KMS-11 (cell line): ENCODE measurements at regions not wholly inside any gene's neighbourhood (a gene's known extent, or its start where the extent isn't known, plus 50 kb on each side); places are given as distances from the start of the nearest gene placed in this dataset.

ENCODE experiments used
- H2AFZ ChIP-seq: fragments of 200-600 bp; sonication (generic); 2 replicates; pipeline ENCODE4 v1.6.1; 2016; ENCODE audit warnings: antibody characterized with exemption, mixed run types, low read depth
- H3K27ac ChIP-seq: fragments of 200-600 bp; sonication (generic); 2 replicates; pipeline ENCODE4 v1.6.1; 2016; ENCODE audit warnings: mild to moderate bottlenecking, mixed run types
- H3K27me3 ChIP-seq: fragments of 200-600 bp; sonication (generic); 2 replicates; pipeline ENCODE4 v1.6.1; 2017; ENCODE audit warnings: mild to moderate bottlenecking, low read depth, mixed run types, moderate library complexity; ENCODE audit not compliant: insufficient read depth
- H3K36me3 ChIP-seq: fragments of 200-600 bp; sonication (generic); 2 replicates; pipeline ENCODE4 v1.6.1; 2017; ENCODE audit warnings: mild to moderate bottlenecking, mixed run types; ENCODE audit not compliant: insufficient read depth
- H3K4me1 ChIP-seq: fragments of 200-600 bp; sonication (generic); 2 replicates; pipeline ENCODE4 v1.6.1; 2016; ENCODE audit warnings: mild to moderate bottlenecking, low read depth, mixed run types; ENCODE audit not compliant: poor library complexity, severe bottlenecking
- H3K4me2 ChIP-seq: fragments of 200-600 bp; sonication (generic); 2 replicates; pipeline ENCODE4 v1.7.0; 2016; ENCODE audit warnings: mild to moderate bottlenecking, mixed run types
- H3K4me3 ChIP-seq: fragments of 200-600 bp; sonication (generic); IDR thresholded peaks from 2 replicates; pipeline ENCODE4 v1.6.1; 2017; ENCODE audit warnings: low read depth, low read length, mixed read lengths; ENCODE audit not compliant: insufficient read depth
- H3K79me2 ChIP-seq: fragments of 200-600 bp; sonication (generic); 2 replicates; pipeline ENCODE4 v1.6.1; 2016; ENCODE audit warnings: low read depth, mixed run types; ENCODE audit not compliant: insufficient read depth
- H3K9ac ChIP-seq: fragments of 200-600 bp; sonication (generic); 2 replicates; pipeline ENCODE4 v1.6.1; 2016; ENCODE audit warnings: mild to moderate bottlenecking, mixed run types
- H4K20me1 ChIP-seq: fragments of 200-600 bp; sonication (generic); 2 replicates; pipeline ENCODE4 v1.6.1; 2016; ENCODE audit warnings: mild to moderate bottlenecking, mixed run types; ENCODE audit not compliant: insufficient read depth
- CTCF ChIP-seq: fragments of 200-600 bp; sonication (generic); conservative IDR thresholded peaks from 2 replicates; pipeline ENCODE4 v1.6.1; 2017; ENCODE audit warnings: low read depth, mild to moderate bottlenecking, antibody characterized with exemption, low read length, moderate library complexity, mixed read lengths

- no peak overlapping the region for H3K4me2 ChIP-seq
- no peak for TF ChIP-seq CTCF
- H3K36me3 ChIP-seq = no peaks in the 10 kb centered on the region
- H3K27me3 ChIP-seq = no peaks in the 10 kb centered on the region
- H3K79me2 ChIP-seq = no peaks in the 10 kb centered on the region
- H3K4me1 ChIP-seq = no peaks in the 10 kb centered on the region
- no peak overlapping the region for H3K27ac ChIP-seq
- no peak overlapping the region for H3K4me3 ChIP-seq
- H2AFZ ChIP-seq = no peak overlapping the region
- no peak overlapping the region for H3K9ac ChIP-seq
- H4K20me1 ChIP-seq = no peaks in the 10 kb centered on the region
These were observed 1153.0 kb upstream of the INTU start for GRCh38 chr4:126479709-126480108.

- no peak overlapping the region for H3K9ac ChIP-seq
- H3K4me3 ChIP-seq = no peak overlapping the region
- no peaks in the 10 kb centered on the region for H3K36me3 ChIP-seq
- no peaks in the 10 kb centered on the region for H3K79me2 ChIP-seq
- no peak for TF ChIP-seq CTCF
- no peaks in the 10 kb centered on the region for H3K27me3 ChIP-seq
- no peak overlapping the region for H3K4me2 ChIP-seq
- no peak overlapping the region for H3K27ac ChIP-seq
- no peaks in the 10 kb centered on the region for H4K20me1 ChIP-seq
- no peak overlapping the region for H2AFZ ChIP-seq
- no peaks in the 10 kb centered on the region for H3K4me1 ChIP-seq
These were observed 1150.4 kb upstream of the INTU start for GRCh38 chr4:126482311-126482710.

- no peak overlapping the region for H3K4me2 ChIP-seq
- H2AFZ ChIP-seq = no peak overlapping the region
- H3K4me1 ChIP-seq = no peaks in the 10 kb centered on the region
- no peaks in the 10 kb centered on the region for H4K20me1 ChIP-seq
- H3K9ac ChIP-seq = no peak overlapping the region
- H3K36me3 ChIP-seq = no peaks in the 10 kb centered on the region
- no peak overlapping the region for H3K27ac ChIP-seq
- no peak for TF ChIP-seq CTCF
- no peaks in the 10 kb centered on the region for H3K79me2 ChIP-seq
- no peaks in the 10 kb centered on the region for H3K27me3 ChIP-seq
- no peak overlapping the region for H3K4me3 ChIP-seq
These were observed 1146.4 kb upstream of the INTU start for GRCh38 chr4:126486377-126486776.

- Histone ChIP-seq H3K4me2 (no peak overlapping the region), H3K4me1 (no peaks in the 10 kb centered on the region), H3K27me3 (no peaks in the 10 kb centered on the region), H2AFZ (no peak overlapping the region), H3K4me3 (no peak overlapping the region), H4K20me1 (no peaks in the 10 kb centered on the region), H3K36me3 (no peaks in the 10 kb centered on the region), H3K79me2 (no peaks in the 10 kb centered on the region), H3K9ac (no peak overlapping the region), H3K27ac (no peak overlapping the region)
- no peak for TF ChIP-seq CTCF
These were observed 1142.8 kb upstream of the INTU start for GRCh38 chr4:126489826-126490463.
